ENCODE measurements at regions not wholly inside any gene's neighbourhood (a gene's known extent, or its start where the extent isn't known, plus 50 kb on each side); places are given as distances from the start of the nearest gene placed in this dataset.
A peak's percentile ranks its signal among the peaks of the same experiment; 100 is the strongest.

DNA sequence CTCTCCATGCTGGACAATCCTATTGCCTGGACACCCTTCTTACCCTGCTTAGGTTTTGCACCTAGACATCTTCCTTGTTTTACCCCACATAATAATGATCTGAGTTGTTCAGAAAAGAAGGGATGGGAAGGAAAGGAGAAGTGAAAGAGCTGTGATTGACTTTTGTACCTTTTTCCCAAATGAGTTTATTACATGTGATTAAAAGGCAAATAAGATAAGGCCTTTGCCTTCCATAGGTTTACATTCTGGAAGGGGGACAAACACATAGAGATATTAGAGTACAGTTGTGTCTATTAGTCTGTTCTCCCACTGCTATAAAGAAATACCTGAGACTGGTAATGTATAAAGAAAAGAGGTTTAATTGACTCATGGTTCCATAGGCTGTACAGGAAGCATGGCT lies 67.1 kb upstream of the RIOK2 start:
- H3K36me3 ChIP-seq (ENCODE audit: control insufficient read depth in 4 of 4, insufficient read depth in 4 of 4, low read length in 4 of 4), result no peaks in the 10 kb centered on the region
- no peak overlapping the region for H3K27ac ChIP-seq (ENCODE audit: low read depth in 1 of 2, low read length in 1 of 2)
- H3K4me1 ChIP-seq (ENCODE audit: control insufficient read depth in 5 of 5, insufficient read depth in 5 of 5, low read length in 5 of 5), result no peaks in the 10 kb centered on the region
- no peak overlapping the region for H3K4me3 ChIP-seq
- no peak for DNase-seq
- no peak overlapping the region for H3K9ac ChIP-seq (ENCODE audit: insufficient read depth in 1 of 2, low read length in 2 of 2)
- no peak for ATAC-seq (ENCODE audit: insufficient read depth, low FRiP score)
- peaks cover 0 to 20% (median 2%) of the 10 kb centered on the region in 4 donors for H3K9me3 ChIP-seq (ENCODE audit: control insufficient read depth in 4 of 4, insufficient read depth in 3 of 4, low read length in 3 of 4)
- no peaks in the 10 kb centered on the region for H3K27me3 ChIP-seq (ENCODE audit: control insufficient read depth in 3 of 3, insufficient read depth in 3 of 3, low read length in 2 of 3)
- TF ChIP-seq, protein P1, sequence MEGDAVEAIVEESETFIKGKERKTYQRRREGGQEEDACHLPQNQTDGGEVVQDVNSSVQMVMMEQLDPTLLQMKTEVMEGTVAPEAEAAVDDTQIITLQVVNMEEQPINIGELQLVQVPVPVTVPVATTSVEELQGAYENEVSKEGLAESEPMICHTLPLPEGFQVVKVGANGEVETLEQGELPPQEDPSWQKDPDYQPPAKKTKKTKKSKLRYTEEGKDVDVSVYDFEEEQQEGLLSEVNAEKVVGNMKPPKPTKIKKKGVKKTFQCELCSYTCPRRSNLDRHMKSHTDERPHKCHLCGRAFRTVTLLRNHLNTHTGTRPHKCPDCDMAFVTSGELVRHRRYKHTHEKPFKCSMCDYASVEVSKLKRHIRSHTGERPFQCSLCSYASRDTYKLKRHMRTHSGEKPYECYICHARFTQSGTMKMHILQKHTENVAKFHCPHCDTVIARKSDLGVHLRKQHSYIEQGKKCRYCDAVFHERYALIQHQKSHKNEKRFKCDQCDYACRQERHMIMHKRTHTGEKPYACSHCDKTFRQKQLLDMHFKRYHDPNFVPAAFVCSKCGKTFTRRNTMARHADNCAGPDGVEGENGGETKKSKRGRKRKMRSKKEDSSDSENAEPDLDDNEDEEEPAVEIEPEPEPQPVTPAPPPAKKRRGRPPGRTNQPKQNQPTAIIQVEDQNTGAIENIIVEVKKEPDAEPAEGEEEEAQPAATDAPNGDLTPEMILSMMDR (IDR thresholded peaks at IDR 0.05; ENCODE audit: control extremely low read depth, extremely low read depth), result no peak

DNA sequence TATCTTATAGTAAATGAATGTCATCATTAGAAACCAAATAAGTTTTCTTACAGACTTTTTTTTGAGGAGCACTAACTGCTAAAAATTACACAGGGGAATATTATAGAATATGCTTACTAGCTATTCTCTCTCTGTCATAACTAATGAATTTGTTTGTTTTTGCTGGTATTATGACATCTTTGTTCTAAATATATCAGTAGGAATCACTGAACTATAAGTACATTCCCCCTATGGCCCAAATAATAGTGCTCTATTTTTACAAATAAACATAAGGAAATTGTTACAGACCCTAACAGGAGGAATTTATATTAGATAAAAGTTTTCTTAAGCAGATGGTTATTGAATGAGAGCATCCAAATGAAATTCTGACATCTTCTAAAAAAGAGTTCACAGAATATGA lies 83.0 kb upstream of the RIOK2 start:
- DNase-seq (no peak), ATAC-seq (ENCODE audit: insufficient read depth, low FRiP score) (no peak)
- Histone ChIP-seq H3K4me3 (no peak overlapping the region), H3K4me1 (ENCODE audit: control insufficient read depth in 5 of 5, insufficient read depth in 5 of 5, low read length in 5 of 5) (no peaks in the 10 kb centered on the region), H3K27me3 (ENCODE audit: control insufficient read depth in 3 of 3, insufficient read depth in 3 of 3, low read length in 2 of 3) (no peaks in the 10 kb centered on the region), H3K27ac (ENCODE audit: low read depth in 1 of 2, low read length in 1 of 2) (no peak overlapping the region), H3K9ac (ENCODE audit: insufficient read depth in 1 of 2, low read length in 2 of 2) (no peak overlapping the region), H3K9me3 (ENCODE audit: control insufficient read depth in 4 of 4, insufficient read depth in 3 of 4, low read length in 3 of 4) (peaks cover 0 to 2% (median 0%) of the 10 kb centered on the region in 4 donors), H3K36me3 (ENCODE audit: control insufficient read depth in 4 of 4, insufficient read depth in 4 of 4, low read length in 4 of 4) (no peaks in the 10 kb centered on the region)
- TF ChIP-seq, protein P1 (IDR thresholded peaks at IDR 0.05; ENCODE audit: control extremely low read depth, extremely low read depth), result no peak

DNA sequence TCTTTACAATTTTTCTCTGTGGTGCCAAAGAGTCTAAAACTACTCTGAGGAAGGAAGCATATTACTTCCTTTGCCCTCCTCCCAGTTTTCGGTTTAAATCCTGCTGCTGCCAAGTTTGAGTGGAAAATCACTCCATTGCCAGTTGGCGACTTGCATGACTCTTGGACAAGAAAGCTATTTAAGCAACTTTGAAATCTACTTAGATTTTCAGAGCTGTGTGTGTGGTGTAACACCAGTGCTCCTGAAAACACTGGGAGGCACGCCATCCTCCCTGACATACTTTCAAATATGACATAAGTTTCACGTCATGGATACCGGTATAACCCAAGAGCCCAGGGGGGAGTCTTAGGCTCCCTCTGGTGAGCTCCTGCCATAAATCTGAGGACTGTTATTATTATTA lies 83.5 kb upstream of the RIOK2 start:
- DNase-seq (peak in 2 of 3 donors; percentile 64 to 78), ATAC-seq (ENCODE audit: insufficient read depth, low FRiP score) (no peak)
- Histone ChIP-seq H3K9me3 (ENCODE audit: control insufficient read depth in 4 of 4, insufficient read depth in 3 of 4, low read length in 3 of 4) (peaks cover 0 to 2% (median under 1%) of the 10 kb centered on the region in 4 donors), H3K4me3 (no peak overlapping the region), H3K27ac (ENCODE audit: low read depth in 1 of 2, low read length in 1 of 2) (no peak overlapping the region), H3K4me1 (ENCODE audit: control insufficient read depth in 5 of 5, insufficient read depth in 5 of 5, low read length in 5 of 5) (no peaks in the 10 kb centered on the region), H3K9ac (ENCODE audit: insufficient read depth in 1 of 2, low read length in 2 of 2) (no peak overlapping the region), H3K27me3 (ENCODE audit: control insufficient read depth in 3 of 3, insufficient read depth in 3 of 3, low read length in 2 of 3) (no peaks in the 10 kb centered on the region), H3K36me3 (ENCODE audit: control insufficient read depth in 4 of 4, insufficient read depth in 4 of 4, low read length in 4 of 4) (no peaks in the 10 kb centered on the region)
- 55 to 62% methylated on average over 5 of the region's 5 CpGs for WGBS, 2 donors
- TF ChIP-seq, protein P1 (IDR thresholded peaks at IDR 0.05; ENCODE audit: control extremely low read depth, extremely low read depth), result no peak

DNA sequence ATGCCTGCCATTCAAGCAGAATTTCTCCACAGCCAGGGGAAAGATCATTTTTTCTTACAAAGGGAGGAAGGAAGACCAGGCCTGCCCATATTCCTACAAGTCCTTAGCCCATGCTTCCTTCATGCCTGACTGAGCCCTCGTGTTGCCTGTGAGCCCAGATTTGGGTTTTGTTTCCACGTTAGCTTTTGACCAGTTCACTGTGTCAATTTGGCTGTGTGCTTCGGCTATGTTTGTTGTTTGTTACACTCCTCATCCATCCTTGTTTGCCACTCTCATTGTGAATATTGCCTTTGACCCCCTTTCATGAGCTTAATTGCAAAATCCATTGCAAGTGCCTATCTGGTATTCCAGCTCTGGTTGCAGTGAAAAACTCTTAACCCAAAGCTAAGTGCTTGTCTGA lies 84.7 kb upstream of the RIOK2 start:
- no peaks in the 10 kb centered on the region for H3K4me1 ChIP-seq (ENCODE audit: control insufficient read depth in 5 of 5, insufficient read depth in 5 of 5, low read length in 5 of 5)
- H3K27ac ChIP-seq (ENCODE audit: low read depth in 1 of 2, low read length in 1 of 2), result no peak overlapping the region
- H3K27me3 ChIP-seq (ENCODE audit: control insufficient read depth in 3 of 3, insufficient read depth in 3 of 3, low read length in 2 of 3), result no peaks in the 10 kb centered on the region
- 62 to 82% methylated on average over 3 of the region's 3 CpGs for WGBS, 2 donors
- H3K9me3 ChIP-seq (ENCODE audit: control insufficient read depth in 4 of 4, insufficient read depth in 3 of 4, low read length in 3 of 4), result peaks cover 0 to 9% (median under 1%) of the 10 kb centered on the region in 4 donors
- ATAC-seq (ENCODE audit: insufficient read depth, low FRiP score), result no peak
- H3K36me3 ChIP-seq (ENCODE audit: control insufficient read depth in 4 of 4, insufficient read depth in 4 of 4, low read length in 4 of 4), result no peaks in the 10 kb centered on the region
- TF ChIP-seq, protein P1 (IDR thresholded peaks at IDR 0.05; ENCODE audit: control extremely low read depth, extremely low read depth), result no peak
- no peak for DNase-seq
- no peak overlapping the region for H3K9ac ChIP-seq (ENCODE audit: insufficient read depth in 1 of 2, low read length in 2 of 2)
- no peak overlapping the region for H3K4me3 ChIP-seq

Data from lung (tissue), 11 donors.